MM.1S (cell line): ENCODE measurements at regions not wholly inside any gene's neighbourhood (a gene's known extent, or its start where the extent isn't known, plus 50 kb on each side); places are given as distances from the start of the nearest gene placed in this dataset.

Experiments used
- DNase-seq: peaks from one replicate; pipeline ENCODE4 v3.0.0-alpha.2; 2015
- H2AFZ ChIP-seq: fragments of 300-600 bp; sonication (generic); 2 replicates; pipeline ENCODE4 v1.6.0; 2016; ENCODE audit warnings: antibody characterized with exemption, low read length
- H3F3A ChIP-seq: fragments of 300-600 bp; sonication (generic); 2 replicates; pipeline ENCODE4 v1.6.1; 2016; ENCODE audit warnings: mild to moderate bottlenecking, antibody characterized with exemption, low read length, moderate library complexity, mixed read lengths; ENCODE audit not compliant: insufficient read depth
- H3K27ac ChIP-seq: fragments of 300-600 bp; sonication (generic); 2 replicates; pipeline ENCODE4 v1.5.1; 2016; ENCODE audit warnings: mild to moderate bottlenecking, low read length
- H3K27me3 ChIP-seq: fragments of 300-600 bp; sonication (generic); replicated peaks from 2 replicates; pipeline ENCODE4 v1.6.0; 2016; ENCODE audit warnings: low read length; ENCODE audit not compliant: insufficient read depth
- H3K36me3 ChIP-seq: fragments of 300-600 bp; sonication (generic); replicated peaks from 2 replicates; pipeline ENCODE4 v1.6.1; 2016; ENCODE audit warnings: mild to moderate bottlenecking, low read length, mixed read lengths; ENCODE audit not compliant: insufficient read depth
- H3K4me1 ChIP-seq: fragments of 300-600 bp; sonication (generic); 2 replicates; pipeline ENCODE4 v1.6.1; 2016; ENCODE audit warnings: low read length, mixed read lengths
- H3K4me2 ChIP-seq: fragments of 300-600 bp; sonication (generic); 2 replicates; pipeline ENCODE4 v1.6.0; 2016; ENCODE audit warnings: low read depth, low read length
- H3K4me3 ChIP-seq: fragments of 300-600 bp; sonication (generic); 2 replicates; pipeline ENCODE4 v1.5.1; 2016; ENCODE audit warnings: low read length, mixed read lengths
- H3K79me2 ChIP-seq: fragments of 300-600 bp; sonication (generic); 2 replicates; pipeline ENCODE4 v1.6.1; 2016; ENCODE audit warnings: mixed run types, low read length, mixed read lengths
- H3K9ac ChIP-seq: fragments of 300-600 bp; sonication (generic); 2 replicates; pipeline ENCODE4 v1.6.1; 2016; ENCODE audit warnings: low read length, mixed read lengths
- H3K9me2 ChIP-seq: fragments of 300-600 bp; sonication (generic); replicated peaks from 2 replicates; pipeline ENCODE4 v1.6.1; 2016; ENCODE audit warnings: mild to moderate bottlenecking, low read length, mixed read lengths; ENCODE audit not compliant: insufficient read depth
- H3K9me3 ChIP-seq: fragments of 300-600 bp; sonication (generic); replicated peaks from 2 replicates; pipeline ENCODE4 v1.6.1; 2016; ENCODE audit warnings: mild to moderate bottlenecking, low read length, mixed read lengths; ENCODE audit not compliant: insufficient read depth
- H4K20me1 ChIP-seq: fragments of 300-600 bp; sonication (generic); 2 replicates; pipeline ENCODE4 v1.6.1; 2016; ENCODE audit warnings: mild to moderate bottlenecking, low read length, moderate library complexity, mixed read lengths; ENCODE audit not compliant: insufficient read depth
- CTCF ChIP-seq: fragments of 300-600 bp; sonication (generic); IDR thresholded peaks from 2 replicates; pipeline ENCODE4 v1.5.1; 2016; ENCODE audit warnings: antibody characterized with exemption, low read length, mixed read lengths
- EZH2 ChIP-seq: fragments of 300-600 bp; sonication (generic); optimal IDR thresholded peaks from 2 replicates; pipeline ENCODE3; 2017; ENCODE audit warnings: low read depth, mild to moderate bottlenecking, antibody characterized with exemption, low read length, mixed read lengths
- EZH2phosphoT487 ChIP-seq: fragments of 300-600 bp; sonication (generic); IDR thresholded peaks from 2 replicates; pipeline ENCODE4 v1.6.1; 2018; ENCODE audit warnings: antibody characterized with exemption, low read length

GRCh38 chr7:54940748-54941147 is 78.1 kb upstream of the EGFR start:
- Histone ChIP-seq H3K4me2 (no peak overlapping the region), H3K27me3 (no peaks in the 10 kb centered on the region), H3K36me3 (no peaks in the 10 kb centered on the region), H3K4me1 (no peaks in the 10 kb centered on the region), H3K79me2 (no peaks in the 10 kb centered on the region), H3K9me2 (no peaks in the 10 kb centered on the region), H3K9ac (no peak overlapping the region), H3K4me3 (no peak overlapping the region), H3K9me3 (no peaks in the 10 kb centered on the region), H2AFZ (no peak overlapping the region), H3K27ac (no peak overlapping the region), H3F3A (no peaks in the 10 kb centered on the region), H4K20me1 (no peaks in the 10 kb centered on the region)
- TF ChIP-seq EZH2 (no peak), CTCF (no peak), EZH2phosphoT487 (no peak)
- no peak for DNase-seq

DNA sequence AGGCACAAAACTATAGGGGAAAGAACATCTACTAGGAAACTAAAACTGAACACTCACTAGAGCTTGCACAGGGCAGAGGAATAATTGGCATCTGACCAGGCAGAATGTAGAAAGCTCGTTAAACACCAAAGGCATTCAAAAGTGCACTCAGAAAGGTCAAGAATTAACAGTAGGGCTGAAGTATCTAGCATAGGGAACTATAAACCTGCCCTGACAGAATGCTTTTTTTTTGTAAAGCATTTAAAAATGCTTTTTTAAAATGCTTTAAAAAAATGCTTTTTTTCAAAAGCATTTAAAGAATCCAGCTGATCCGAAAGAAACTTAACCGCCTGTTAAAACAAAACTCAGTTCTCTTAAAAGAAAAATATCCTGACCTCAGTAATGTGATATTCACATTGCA is 74.6 kb upstream of the EGFR start:
- H3K27ac ChIP-seq, result no peak overlapping the region
- H3K9me3 ChIP-seq, result no peaks in the 10 kb centered on the region
- no peak overlapping the region for H3K9ac ChIP-seq
- H3K27me3 ChIP-seq, result no peaks in the 10 kb centered on the region
- no peak overlapping the region for H3K4me3 ChIP-seq
- H3K4me1 ChIP-seq, result no peaks in the 10 kb centered on the region
- H4K20me1 ChIP-seq, result no peaks in the 10 kb centered on the region
- TF ChIP-seq EZH2phosphoT487 (no peak), CTCF (no peak), EZH2 (no peak)
- no peak overlapping the region for H2AFZ ChIP-seq
- H3K9me2 ChIP-seq, result no peaks in the 10 kb centered on the region
- DNase-seq, result no peak
- H3K4me2 ChIP-seq, result no peak overlapping the region
- no peaks in the 10 kb centered on the region for H3F3A ChIP-seq
- no peaks in the 10 kb centered on the region for H3K36me3 ChIP-seq
- H3K79me2 ChIP-seq, result no peaks in the 10 kb centered on the region

- Histone ChIP-seq H2AFZ (no peak overlapping the region), H3K79me2 (no peaks in the 10 kb centered on the region), H4K20me1 (no peaks in the 10 kb centered on the region), H3K9me3 (no peaks in the 10 kb centered on the region), H3K36me3 (no peaks in the 10 kb centered on the region), H3F3A (no peaks in the 10 kb centered on the region), H3K27ac (no peak overlapping the region), H3K4me3 (no peak overlapping the region), H3K27me3 (no peaks in the 10 kb centered on the region), H3K9ac (no peak overlapping the region), H3K9me2 (no peaks in the 10 kb centered on the region), H3K4me2 (no peak overlapping the region), H3K4me1 (no peaks in the 10 kb centered on the region)
- DNase-seq, result no peak
- TF ChIP-seq CTCF, result no peak
- no peak for TF ChIP-seq EZH2
- TF ChIP-seq EZH2phosphoT487, result no peak
Measured at GRCh38 chr7:54946271-54946670, 72.5 kb upstream of the EGFR start.

GRCh38 chr7:54946764-54947163 is 72.1 kb upstream of the EGFR start:
- H3K79me2 ChIP-seq, result no peaks in the 10 kb centered on the region
- H3K4me2 ChIP-seq, result no peak overlapping the region
- no peak overlapping the region for H3K27ac ChIP-seq
- no peak overlapping the region for H3K4me3 ChIP-seq
- H3K9me3 ChIP-seq, result no peaks in the 10 kb centered on the region
- H4K20me1 ChIP-seq, result no peaks in the 10 kb centered on the region
- H3K36me3 ChIP-seq, result no peaks in the 10 kb centered on the region
- no peak for DNase-seq
- no peak overlapping the region for H2AFZ ChIP-seq
- no peaks in the 10 kb centered on the region for H3K4me1 ChIP-seq
- no peaks in the 10 kb centered on the region for H3K27me3 ChIP-seq
- H3F3A ChIP-seq, result no peaks in the 10 kb centered on the region
- H3K9me2 ChIP-seq, result no peaks in the 10 kb centered on the region
- no peak for TF ChIP-seq EZH2
- TF ChIP-seq CTCF, result no peak
- H3K9ac ChIP-seq, result no peak overlapping the region
